Spleen (tissue), 11 donors: ENCODE measurements at regions not wholly inside any gene's neighbourhood (a gene's known extent, or its start where the extent isn't known, plus 50 kb on each side); places are given as distances from the start of the nearest gene placed in this dataset.

Source experiments
- DNase-seq: peaks from one replicate; pipeline ENCODE4 v3.0.0-alpha.2; 2020
- H3K27ac ChIP-seq, 8 donors: fragments of 200-600 bp; sonication (generic) in 7 of 8; 1 replicate in 4 of 8; 2 replicates in 4 of 8; pipeline versions ENCODE4 v1.5.0 to v1.8.0; 2016 to 2021; ENCODE audit warnings: inconsistent platforms in 4 of 8, mild to moderate bottlenecking in 4 of 8, moderate library complexity in 1 of 8
- H3K27me3 ChIP-seq, 7 donors: fragments of 200-600 bp; sonication (generic) in 6 of 7; replicated peaks in 1 of 7; 1 replicate in 4 of 7; 2 replicates in 3 of 7; pipeline versions ENCODE4 v1.5.0 to v1.8.0; 2016 to 2021; ENCODE audit warnings: inconsistent platforms in 3 of 7, mild to moderate bottlenecking in 1 of 7
- H3K36me3 ChIP-seq, 6 donors: fragments of 200-600 bp; sonication (generic) in 5 of 6; 1 replicate in 4 of 6; 2 replicates in 2 of 6; pipeline versions ENCODE4 v1.5.0 to v1.8.0; 2016 to 2021; ENCODE audit warnings: inconsistent platforms in 2 of 6
- H3K4me1 ChIP-seq, 6 donors: fragments of 200-600 bp; sonication (generic) in 5 of 6; 1 replicate in 3 of 6; 2 replicates in 3 of 6; pipeline versions ENCODE4 v1.5.0 to v1.8.0; 2016 to 2021; ENCODE audit warnings: inconsistent platforms in 3 of 6
- H3K4me3 ChIP-seq, 8 donors: fragments of 200-600 bp; sonication (generic) in 7 of 8; 1 replicate in 4 of 8; 2 replicates in 4 of 8; pipeline versions ENCODE4 v1.5.0 to v1.8.0; 2016 to 2021; ENCODE audit warnings: inconsistent platforms in 4 of 8, mild to moderate bottlenecking in 4 of 8, moderate library complexity in 2 of 8
- H3K9me3 ChIP-seq, 8 donors: fragments of 200-600 bp; sonication (generic) in 7 of 8; 1 replicate in 4 of 8; 2 replicates in 4 of 8; pipeline versions ENCODE4 v1.5.0 to v1.8.0; 2016 to 2021; ENCODE audit warnings: inconsistent platforms in 4 of 8
- POLR2A ChIP-seq, 3 donors: fragments of 450-650 bp; IDR thresholded peaks; one replicate each; pipeline ENCODE4 v1.5.1; 2017; ENCODE audit warnings: antibody characterized with exemption in 3 of 3, mild to moderate bottlenecking in 1 of 3
- POLR2AphosphoS5 ChIP-seq, 3 donors: sonication (generic); formaldehyde crosslinking; IDR thresholded peaks; one replicate each; pipeline ENCODE4 v1.5.1; 2017; ENCODE audit warnings: antibody characterized with exemption in 3 of 3
- WGBS, 5 donors: extraction: QIAGEN DNeasy Blood & Tissue Kit in 3 of 5; methylation state at CpG; one replicate each; pipeline versions ENCODE4 v1.1.5 to v1.1.7; 2013 to 2018; 5-methylcytosine and 5-hydroxymethylcytosine counted together
- intact Hi-C: fragments of 100-400 bp; cut with DNase I; formaldehyde crosslinking; loops from one replicate; pipeline ENCODE4 v1.15.0; 2023; ENCODE audit warnings: low total_unique reads
- TF ChIP-seq, protein P1 (sequence below), 11 experiments: fragments of 200-600 bp in 7 of 11; fragments of 450-650 bp in 4 of 11; sonication (generic) in 4 of 11; IDR thresholded peaks in 8 of 11; conservative IDR thresholded peaks in 3 of 11; 1 replicate in 7 of 11; 2 replicates in 4 of 11; pipeline versions ENCODE4 v1.4.0 to v1.8.0; 2016 to 2021; ENCODE audit warnings: antibody characterized with exemption in 11 of 11, inconsistent platforms in 4 of 11, mild to moderate bottlenecking in 1 of 11
- donor health status: healthy with polysubstance abuse.
- donor health status: DM: no; HTN: no; CAD: no; lungs with moderate emphysema.
- donor health status: DM: no; HTN: no; CAD: no.
- donor health status: Bipolar disorder and iron deficiency.
- donor health status: healthy.
- donor health status: DM: no; HTN: no; CAD: no.
- donor health status: DM: yes; HTN: yes; CAD: no.

DNA sequence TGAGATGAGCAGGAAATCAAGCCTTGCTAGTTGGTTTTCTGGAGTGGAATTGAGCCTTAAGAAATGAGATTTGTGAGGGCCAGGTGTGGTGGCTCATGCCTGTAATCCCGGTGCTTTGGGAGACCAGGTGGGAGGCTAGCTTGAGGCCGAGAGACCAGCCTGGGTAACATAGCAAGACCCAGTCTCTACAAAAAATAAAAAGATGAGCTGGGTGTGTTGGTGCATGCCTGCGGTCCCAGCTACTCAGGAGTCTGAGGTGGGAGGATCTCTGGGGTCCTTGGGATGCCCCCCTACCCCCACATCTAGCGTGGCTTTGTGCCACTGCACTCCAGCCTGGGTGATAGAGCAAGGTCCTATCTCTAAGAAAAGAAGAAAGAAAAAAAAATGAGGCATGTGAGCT lies 104.2 kb upstream of the RTL1 start:
- WGBS, 5 donors: 61 to 89% (median 80%) methylated on average over 4 of the region's 4 CpGs
- DNase-seq: peak; percentile 24

DNA sequence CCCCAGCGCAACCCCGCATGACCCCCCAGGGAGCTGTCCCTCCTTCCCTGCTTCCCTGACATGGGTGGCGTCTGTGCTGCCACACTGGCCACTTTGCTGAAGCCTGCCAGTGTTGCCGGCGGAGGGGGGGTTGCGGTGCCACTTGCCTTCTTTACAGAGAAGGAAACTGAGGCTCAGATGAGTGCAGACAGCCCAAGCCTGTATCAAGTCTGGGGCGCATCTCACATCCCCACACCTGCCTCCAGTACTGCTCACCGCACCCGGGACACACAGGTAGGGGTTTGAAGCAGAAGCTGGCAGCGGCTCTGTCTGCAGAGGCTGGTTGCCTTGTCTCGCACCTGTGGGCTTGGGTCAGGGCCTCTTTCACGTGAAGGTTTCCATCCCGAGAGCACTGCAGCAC lies 104.7 kb upstream of the RTL1 start:
- no peak overlapping the region for H3K27ac ChIP-seq
- WGBS, 5 donors: 92 to 94% (median 93%) methylated on average over 13 of the region's 13 CpGs
- H3K4me1 ChIP-seq: peaks cover 7 to 28% (median 18%) of the 10 kb centered on the region in 6 donors
- H3K9me3 ChIP-seq: peaks cover 0 to 19% (median 10%) of the 10 kb centered on the region in 8 donors
- intact Hi-C loops: no loop called here
- DNase-seq: peak; percentile 58
- H3K36me3 ChIP-seq: peaks cover 0 to 5% (median 0%) of the 10 kb centered on the region in 6 donors
- no peak overlapping the region for H3K4me3 ChIP-seq
- TF ChIP-seq, protein P1, sequence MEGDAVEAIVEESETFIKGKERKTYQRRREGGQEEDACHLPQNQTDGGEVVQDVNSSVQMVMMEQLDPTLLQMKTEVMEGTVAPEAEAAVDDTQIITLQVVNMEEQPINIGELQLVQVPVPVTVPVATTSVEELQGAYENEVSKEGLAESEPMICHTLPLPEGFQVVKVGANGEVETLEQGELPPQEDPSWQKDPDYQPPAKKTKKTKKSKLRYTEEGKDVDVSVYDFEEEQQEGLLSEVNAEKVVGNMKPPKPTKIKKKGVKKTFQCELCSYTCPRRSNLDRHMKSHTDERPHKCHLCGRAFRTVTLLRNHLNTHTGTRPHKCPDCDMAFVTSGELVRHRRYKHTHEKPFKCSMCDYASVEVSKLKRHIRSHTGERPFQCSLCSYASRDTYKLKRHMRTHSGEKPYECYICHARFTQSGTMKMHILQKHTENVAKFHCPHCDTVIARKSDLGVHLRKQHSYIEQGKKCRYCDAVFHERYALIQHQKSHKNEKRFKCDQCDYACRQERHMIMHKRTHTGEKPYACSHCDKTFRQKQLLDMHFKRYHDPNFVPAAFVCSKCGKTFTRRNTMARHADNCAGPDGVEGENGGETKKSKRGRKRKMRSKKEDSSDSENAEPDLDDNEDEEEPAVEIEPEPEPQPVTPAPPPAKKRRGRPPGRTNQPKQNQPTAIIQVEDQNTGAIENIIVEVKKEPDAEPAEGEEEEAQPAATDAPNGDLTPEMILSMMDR (IDR thresholded peaks at IDR 0.05 in 8 of 11, conservative IDR thresholded peaks at IDR 0.05 in 3 of 11): no peak
- no peak for TF ChIP-seq POLR2A (IDR thresholded peaks at IDR 0.05)
- no peak for TF ChIP-seq POLR2AphosphoS5 (IDR thresholded peaks at IDR 0.05)
- peaks cover 0 to 22% (median 0%) of the 10 kb centered on the region in 7 donors for H3K27me3 ChIP-seq

More for the DNA sequence above, 104.2 kb upstream of the RTL1 start:
- no peak overlapping the region for H3K4me3 ChIP-seq
- TF ChIP-seq, protein P1 (IDR thresholded peaks at IDR 0.05 in 8 of 11, conservative IDR thresholded peaks at IDR 0.05 in 3 of 11): no peak
- TF ChIP-seq POLR2A (IDR thresholded peaks at IDR 0.05): no peak
- TF ChIP-seq POLR2AphosphoS5 (IDR thresholded peaks at IDR 0.05): no peak
- peaks cover 0 to 16% (median 10%) of the 10 kb centered on the region in 8 donors for H3K9me3 ChIP-seq
- H3K27me3 ChIP-seq: peaks cover 0 to 22% (median 0%) of the 10 kb centered on the region in 7 donors
- no peak overlapping the region for H3K27ac ChIP-seq
- intact Hi-C loops: no loop called here
- H3K36me3 ChIP-seq: peaks cover 0 to 5% (median 0%) of the 10 kb centered on the region in 6 donors
- H3K4me1 ChIP-seq: peaks cover 7 to 28% (median 18%) of the 10 kb centered on the region in 6 donors

DNA sequence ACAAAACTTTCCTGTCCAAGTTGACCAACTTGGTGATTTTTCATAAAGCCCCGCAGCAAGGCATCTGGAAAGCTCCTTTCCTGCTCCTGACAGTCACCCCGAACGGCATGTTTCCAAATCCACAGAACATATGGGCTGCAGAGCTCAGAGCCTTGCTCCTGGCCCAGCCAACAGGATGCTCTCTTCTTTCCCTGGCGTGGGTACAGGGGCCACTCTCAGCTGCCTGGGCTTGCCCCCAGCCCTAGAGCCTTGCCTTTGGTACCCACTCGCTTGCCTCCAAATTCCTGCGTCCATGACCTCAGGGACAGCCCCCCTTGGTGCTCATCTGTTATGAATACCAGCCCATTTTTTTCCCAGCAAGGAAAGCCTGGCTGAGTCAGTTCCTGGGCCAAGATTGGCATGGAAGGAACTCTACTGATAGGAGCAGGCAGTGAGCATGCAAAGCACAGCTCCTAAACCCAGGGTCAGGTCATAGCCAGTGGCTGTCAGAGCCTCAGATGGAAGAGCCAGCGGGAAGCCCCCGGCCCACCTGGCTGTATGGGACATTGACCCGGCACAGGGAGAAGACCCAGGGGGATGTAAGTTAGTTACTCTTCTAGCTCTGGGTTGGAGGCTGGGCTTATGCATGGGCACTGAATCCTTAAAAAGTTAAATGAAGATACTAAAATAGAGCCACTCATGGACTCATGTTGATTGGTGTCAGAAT lies 105.3 kb upstream of the RTL1 start:
- H3K4me1 ChIP-seq: peaks cover 7 to 27% (median 18%) of the 10 kb centered on the region in 6 donors
- peaks cover 0 to 5% (median 0%) of the 10 kb centered on the region in 6 donors for H3K36me3 ChIP-seq
- WGBS, 5 donors: 80 to 92% (median 86%) methylated on average over 9 of the region's 9 CpGs
- peaks cover 0 to 19% (median 10%) of the 10 kb centered on the region in 8 donors for H3K9me3 ChIP-seq
- H3K4me3 ChIP-seq: no peak overlapping the region
- peak; percentile 43 for DNase-seq
- peaks cover 0 to 22% (median 0%) of the 10 kb centered on the region in 7 donors for H3K27me3 ChIP-seq
- no peak for TF ChIP-seq POLR2AphosphoS5 (IDR thresholded peaks at IDR 0.05)
- no peak for TF ChIP-seq POLR2A (IDR thresholded peaks at IDR 0.05)
- TF ChIP-seq, protein P1 (IDR thresholded peaks at IDR 0.05 in 8 of 11, conservative IDR thresholded peaks at IDR 0.05 in 3 of 11): no peak
- intact Hi-C loops: no loop called here
- H3K27ac ChIP-seq: no peak overlapping the region

DNA sequence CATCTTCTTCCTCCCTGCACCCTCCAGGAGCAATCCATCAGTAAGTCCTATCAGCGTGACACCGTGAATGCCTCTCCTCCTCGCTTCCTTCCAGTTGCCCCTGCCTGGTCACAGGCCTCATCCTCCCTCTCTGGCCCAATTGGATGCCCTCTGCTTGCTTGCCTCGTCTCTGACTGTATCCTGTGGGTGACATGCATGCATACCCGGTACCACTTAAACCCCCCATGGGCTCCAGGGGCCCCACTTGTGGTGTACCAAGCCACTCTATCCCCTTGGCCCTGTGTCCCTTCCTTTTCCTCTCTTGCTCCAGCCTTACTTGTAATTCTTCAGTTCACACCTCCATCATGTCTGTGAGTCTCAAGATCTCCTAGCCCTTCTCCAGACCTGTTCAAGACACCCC lies 106.0 kb upstream of the RTL1 start:
- Histone ChIP-seq H3K27me3 (peaks cover 0 to 18% (median 0%) of the 10 kb centered on the region in 7 donors), H3K4me3 (no peak overlapping the region), H3K27ac (no peak overlapping the region), H3K36me3 (peaks cover 0 to 5% (median 0%) of the 10 kb centered on the region in 6 donors), H3K4me1 (peaks cover 7 to 20% (median 17%) of the 10 kb centered on the region in 6 donors), H3K9me3 (peaks cover 0 to 19% (median 10%) of the 10 kb centered on the region in 8 donors)
- intact Hi-C loops: no loop called here
- WGBS, 5 donors: 78 to 94% (median 85%) methylated on average over 5 of the region's 5 CpGs
- DNase-seq: peak; percentile 54
- no peak for TF ChIP-seq POLR2A (IDR thresholded peaks at IDR 0.05)
- no peak for TF ChIP-seq POLR2AphosphoS5 (IDR thresholded peaks at IDR 0.05)
- TF ChIP-seq, protein P1 (IDR thresholded peaks at IDR 0.05 in 8 of 11, conservative IDR thresholded peaks at IDR 0.05 in 3 of 11): no peak
